ENCODE measurements at regions not wholly inside any gene's neighbourhood (a gene's known extent, or its start where the extent isn't known, plus 50 kb on each side); places are given as distances from the start of the nearest gene placed in this dataset.

GRCh38 chr4:145234091-145234706, 53.8 kb upstream of the OTUD4 start:
- peak; percentile 25 for DNase-seq (ENCODE audit: low read depth)

- DNase-seq (ENCODE audit: low read depth): no peak
Measured at GRCh38 chr4:145231906-145232700, 51.7 kb upstream of the OTUD4 start.

- no peak for DNase-seq (ENCODE audit: low read depth)
Measured at GRCh38 chr4:145230726-145231125, 50.3 kb upstream of the OTUD4 start.
